OCI-LY7 (cell line): ENCODE measurements at regions not wholly inside any gene's neighbourhood (a gene's known extent, or its start where the extent isn't known, plus 50 kb on each side); places are given as distances from the start of the nearest gene placed in this dataset.

Experiments used
- BruUV-seq: library from RNA; stranded (reverse); fragments of 400-500 nt; replicated peaks from 2 replicates; lab custom pipeline; 2021; lab: Mats Ljungman, UMichigan
- CTCF ChIA-PET: fragments of 300-600 bp; sonication (Branson Sonifier 250); formaldehyde crosslinking; loops from one replicate; lab custom pipeline; 2022; ENCODE audit warnings: antibody characterized with exemption; ENCODE audit not compliant: unreplicated experiment; lab: Charles Lee
- POLR2A ChIA-PET: fragments of 300-600 bp; sonication (Branson Sonifier 250); formaldehyde crosslinking; loops from one replicate; lab custom pipeline; 2022; ENCODE audit warnings: antibody characterized with exemption; lab: Charles Lee
- DNase-seq: peaks from one replicate; pipeline ENCODE4 v3.0.0-alpha.2; 2015; ENCODE audit warnings: low spot score
- H2AFZ ChIP-seq: fragments of 200-600 bp; sonication (generic), shearing (Covaris generic); 2 replicates; pipeline ENCODE4 v1.6.1; 2014; ENCODE audit warnings: mild to moderate bottlenecking, antibody characterized with exemption, low read length, moderate library complexity
- H3K27ac ChIP-seq: fragments of 200-600 bp; sonication (generic); 2 replicates; pipeline ENCODE4 v1.5.1; 2014; ENCODE audit warnings: mixed run types, low read depth, mild to moderate bottlenecking, moderate library complexity, low read length, inconsistent platforms; ENCODE audit not compliant: poor library complexity, severe bottlenecking
- H3K36me3 ChIP-seq: fragments of 200-600 bp; sonication (generic); 2 replicates; pipeline ENCODE4 v1.6.1; 2014; ENCODE audit warnings: mild to moderate bottlenecking, antibody characterized with exemption, low read length, moderate library complexity, mixed read lengths; ENCODE audit not compliant: insufficient read depth
- H3K4me1 ChIP-seq: fragments of 200-600 bp; sonication (generic); 2 replicates; pipeline ENCODE4 v1.5.1; 2014; ENCODE audit warnings: mild to moderate bottlenecking, low read length; ENCODE audit not compliant: insufficient read depth, poor library complexity, severe bottlenecking
- H3K4me2 ChIP-seq: fragments of 200-600 bp; sonication (generic); 2 replicates; pipeline ENCODE4 v1.6.1; 2014; ENCODE audit warnings: mild to moderate bottlenecking, low read length
- H3K4me3 ChIP-seq: fragments of 200-600 bp; sonication (generic); 2 replicates; pipeline ENCODE4 v1.5.1; 2014; ENCODE audit warnings: mild to moderate bottlenecking, low read depth, low read length; ENCODE audit not compliant: poor library complexity, severe bottlenecking
- H3K79me2 ChIP-seq: fragments of 200-600 bp; sonication (generic); 2 replicates; pipeline ENCODE4 v1.6.1; 2016; ENCODE audit warnings: low read depth, mild to moderate bottlenecking, low read length, moderate library complexity, mixed read lengths; ENCODE audit not compliant: insufficient read depth
- H3K9me2 ChIP-seq: fragments of 200-600 bp; sonication (generic); 2 replicates; pipeline ENCODE4 v1.6.1; 2016; ENCODE audit warnings: mild to moderate bottlenecking, low read length, mixed read lengths; ENCODE audit not compliant: insufficient read depth
- H3K9me3 ChIP-seq: fragments of 200-600 bp; sonication (generic); 2 replicates; pipeline ENCODE4 v1.6.1; 2014; ENCODE audit warnings: mild to moderate bottlenecking, mixed run types, low read length, mixed read lengths
- H4K20me1 ChIP-seq: fragments of 200-600 bp; sonication (generic); 2 replicates; pipeline ENCODE4 v1.6.1; 2014; ENCODE audit warnings: mild to moderate bottlenecking, antibody characterized with exemption, low read length, moderate library complexity, mixed read lengths; ENCODE audit not compliant: insufficient read depth
- EZH2phosphoT487 ChIP-seq: fragments of 200-600 bp; sonication (generic); IDR thresholded peaks from 2 replicates; pipeline ENCODE4 v1.6.1; 2018; ENCODE audit warnings: low read depth, borderline replicate concordance, mild to moderate bottlenecking, mixed run types, antibody characterized with exemption, low read length, moderate library complexity, mixed read lengths
- intact Hi-C: fragments of 100-400 bp; cut with micrococcal nuclease; formaldehyde crosslinking; loops from one replicate; pipeline ENCODE4 v1.10.0; 2022; ENCODE audit not compliant: unreplicated experiment
- TF ChIP-seq, protein P1 (sequence below): fragments of 200-600 bp; sonication (generic); conservative IDR thresholded peaks from 2 replicates; pipeline ENCODE4 v1.5.1; 2014; ENCODE audit warnings: mild to moderate bottlenecking, antibody characterized with exemption, low read length, moderate library complexity, mixed read lengths

DNA sequence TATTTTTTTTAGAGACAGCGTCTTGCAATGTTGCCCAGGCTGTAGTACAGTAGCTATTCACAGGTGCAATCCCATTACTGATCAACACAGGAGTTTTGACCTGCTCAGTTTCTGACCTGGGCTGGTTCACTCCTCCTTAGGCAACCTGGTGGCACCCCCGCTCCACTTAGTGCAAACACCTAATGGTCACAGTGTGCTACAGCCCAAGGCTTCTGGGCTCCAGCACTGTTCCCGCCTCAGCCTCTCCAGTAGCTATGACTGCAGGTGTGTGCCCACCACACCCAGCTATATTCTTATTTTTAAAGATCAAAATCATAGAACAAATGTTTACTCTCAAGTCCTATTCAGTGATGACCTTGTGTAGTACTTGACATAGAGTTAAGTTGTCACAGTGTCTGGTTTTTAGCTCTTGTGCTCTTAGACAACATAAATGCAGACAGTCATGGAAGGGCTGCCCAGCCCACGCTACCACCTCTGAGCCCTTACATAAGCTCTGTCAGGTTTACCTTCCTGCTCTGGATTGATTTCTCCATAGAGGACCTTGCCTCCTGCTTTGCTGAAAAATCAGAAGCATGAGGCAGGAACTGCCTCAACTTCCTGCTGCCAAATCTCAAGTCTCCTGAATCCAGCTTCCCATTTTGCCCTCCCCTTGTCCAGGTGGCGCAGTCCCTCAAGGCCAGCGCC lies 82.2 kb upstream of the SLC1A4 start:
- Histone ChIP-seq H3K27ac (no peak overlapping the region), H3K36me3 (no peaks in the 10 kb centered on the region), H4K20me1 (no peaks in the 10 kb centered on the region), H3K4me1 (peaks cover 29% of the 10 kb centered on the region), H3K4me3 (no peak overlapping the region), H3K9me3 (no peaks in the 10 kb centered on the region), H2AFZ (no peak overlapping the region), H3K79me2 (no peaks in the 10 kb centered on the region), H3K9me2 (no peaks in the 10 kb centered on the region), H3K4me2 (no peak overlapping the region)
- DNase-seq = no peak
- intact Hi-C loops = no loop called here
- ChIA-PET CTCF (interaction anchor here (0.7 kb wide), 1 partner anchor 117 kb away, joined by 3 read pairs; no protein-coding TSS in a partner anchor), POLR2A (interaction anchor here (0.8 to 2.2 kb wide), 6 partner anchors 9 to 163 kb away, joined by 3 to 6 read pairs (median 4); no protein-coding TSS in a partner anchor)
- no peak for TF ChIP-seq EZH2phosphoT487
- TF ChIP-seq, protein P1, sequence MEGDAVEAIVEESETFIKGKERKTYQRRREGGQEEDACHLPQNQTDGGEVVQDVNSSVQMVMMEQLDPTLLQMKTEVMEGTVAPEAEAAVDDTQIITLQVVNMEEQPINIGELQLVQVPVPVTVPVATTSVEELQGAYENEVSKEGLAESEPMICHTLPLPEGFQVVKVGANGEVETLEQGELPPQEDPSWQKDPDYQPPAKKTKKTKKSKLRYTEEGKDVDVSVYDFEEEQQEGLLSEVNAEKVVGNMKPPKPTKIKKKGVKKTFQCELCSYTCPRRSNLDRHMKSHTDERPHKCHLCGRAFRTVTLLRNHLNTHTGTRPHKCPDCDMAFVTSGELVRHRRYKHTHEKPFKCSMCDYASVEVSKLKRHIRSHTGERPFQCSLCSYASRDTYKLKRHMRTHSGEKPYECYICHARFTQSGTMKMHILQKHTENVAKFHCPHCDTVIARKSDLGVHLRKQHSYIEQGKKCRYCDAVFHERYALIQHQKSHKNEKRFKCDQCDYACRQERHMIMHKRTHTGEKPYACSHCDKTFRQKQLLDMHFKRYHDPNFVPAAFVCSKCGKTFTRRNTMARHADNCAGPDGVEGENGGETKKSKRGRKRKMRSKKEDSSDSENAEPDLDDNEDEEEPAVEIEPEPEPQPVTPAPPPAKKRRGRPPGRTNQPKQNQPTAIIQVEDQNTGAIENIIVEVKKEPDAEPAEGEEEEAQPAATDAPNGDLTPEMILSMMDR = no peak
- BruUV-seq = no TSS peak

DNA sequence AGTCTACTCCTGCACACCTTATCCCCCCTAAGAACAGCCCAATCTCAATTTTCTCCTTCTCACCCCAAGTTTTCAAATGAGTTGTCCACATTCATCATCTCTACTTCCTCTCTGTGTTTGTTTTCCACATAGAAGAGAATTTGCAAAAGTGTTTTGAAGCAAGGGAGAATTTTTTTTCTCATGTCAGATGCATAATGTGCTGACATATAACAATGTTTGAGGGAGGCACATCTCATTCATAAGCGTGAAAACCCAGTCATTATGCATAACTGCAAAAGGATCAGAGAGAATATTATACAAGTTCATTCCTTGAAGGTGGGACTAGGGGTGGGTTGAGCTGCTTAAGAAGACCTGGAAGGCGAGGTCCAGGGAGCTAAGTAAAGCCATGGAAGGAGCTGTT lies 80.8 kb upstream of the SLC1A4 start:
- Histone ChIP-seq H3K4me1 (peaks cover 43% of the 10 kb centered on the region), H3K36me3 (no peaks in the 10 kb centered on the region), H3K9me3 (no peaks in the 10 kb centered on the region), H4K20me1 (no peaks in the 10 kb centered on the region), H3K4me2 (no peak overlapping the region), H3K27ac (no peak overlapping the region), H2AFZ (no peak overlapping the region), H3K79me2 (no peaks in the 10 kb centered on the region), H3K9me2 (no peaks in the 10 kb centered on the region), H3K4me3 (no peak overlapping the region)
- no peak for DNase-seq
- intact Hi-C loops = no loop called here
- ChIA-PET CTCF (no interaction called here), POLR2A (interaction anchor here (1.2 kb wide), 1 partner anchor 122 kb away, joined by 3 read pairs; no protein-coding TSS in a partner anchor)
- no TSS peak for BruUV-seq
- no peak for TF ChIP-seq EZH2phosphoT487
- TF ChIP-seq, protein P1 = no peak

DNA sequence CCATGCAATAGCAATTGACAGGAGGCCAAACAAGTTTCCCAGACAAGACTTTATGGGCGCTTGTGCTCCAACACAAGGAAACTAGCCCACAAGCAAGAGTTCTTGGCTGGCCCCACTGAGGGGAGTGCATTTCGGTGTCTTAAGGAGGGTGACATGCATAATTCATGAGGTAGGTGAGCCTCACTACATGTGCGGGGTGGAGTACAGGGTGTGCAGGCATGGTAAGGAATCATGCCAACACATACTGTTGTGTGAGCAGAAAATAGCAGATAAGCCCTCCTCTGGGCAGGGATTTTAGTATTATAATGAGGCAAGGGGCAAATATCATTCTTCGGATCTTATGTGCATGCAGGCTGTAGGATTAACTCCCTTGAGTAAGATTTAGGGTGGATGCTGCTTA lies 78.7 kb upstream of the SLC1A4 start:
- Histone ChIP-seq H4K20me1 (no peaks in the 10 kb centered on the region), H3K79me2 (no peaks in the 10 kb centered on the region; the same call in 1 of the 2 replicates), H3K27ac (no peak overlapping the region), H3K4me3 (no peak overlapping the region), H3K36me3 (no peaks in the 10 kb centered on the region), H3K4me1 (peaks cover 45% of the 10 kb centered on the region), H3K9me3 (no peaks in the 10 kb centered on the region), H2AFZ (no peak overlapping the region), H3K9me2 (no peaks in the 10 kb centered on the region), H3K4me2 (no peak overlapping the region)
- POLR2A ChIA-PET = no interaction called here
- BruUV-seq = no TSS peak
- no peak for TF ChIP-seq EZH2phosphoT487
- TF ChIP-seq, protein P1 = no peak
- DNase-seq = no peak
- CTCF ChIA-PET = no interaction called here
- intact Hi-C loops = no loop called here
